GM21737 (cell line): ENCODE measurements at regions not wholly inside any gene's neighbourhood (a gene's known extent, or its start where the extent isn't known, plus 50 kb on each side); places are given as distances from the start of the nearest gene placed in this dataset.

ENCODE experiments used
- ATAC-seq: cut with Tn5 transposase; IDR thresholded peaks from one replicate; pipeline ENCODE4 v1.9.1; 2021; ENCODE audit warnings: mild to moderate bottlenecking, moderate library complexity; ENCODE audit not compliant: unreplicated experiment

DNA sequence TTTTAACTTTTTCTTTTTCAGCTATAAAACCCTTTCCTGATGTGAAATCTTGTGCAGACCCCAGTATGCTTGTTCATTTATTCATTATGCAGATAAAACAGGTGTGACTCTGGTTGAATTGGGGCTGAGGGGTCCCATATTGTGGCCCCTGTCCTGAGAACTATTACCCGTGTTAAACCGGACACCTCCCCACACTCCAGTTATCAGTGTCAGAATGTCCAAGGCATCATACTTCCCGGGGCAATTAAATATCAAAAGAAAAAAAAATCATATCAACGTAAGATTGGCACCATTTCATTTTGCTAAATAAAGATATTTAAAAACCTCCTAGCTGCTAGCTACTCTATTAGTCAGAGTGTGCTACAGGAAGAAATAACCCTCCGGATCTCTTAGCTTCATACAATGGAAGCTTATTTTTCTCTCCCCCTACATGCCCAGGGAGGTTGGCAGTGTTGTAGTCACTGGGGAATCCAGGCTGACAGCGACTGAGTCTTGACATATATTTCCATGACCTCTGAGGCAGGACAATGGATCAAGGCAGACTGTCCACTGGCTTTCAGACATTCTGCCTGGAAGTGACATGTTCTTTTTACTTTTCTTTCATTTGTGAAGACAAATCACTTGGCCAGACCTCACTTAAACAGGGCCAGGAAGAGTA, 170.0 kb downstream of the SEC61B start:
- no peak for ATAC-seq

DNA sequence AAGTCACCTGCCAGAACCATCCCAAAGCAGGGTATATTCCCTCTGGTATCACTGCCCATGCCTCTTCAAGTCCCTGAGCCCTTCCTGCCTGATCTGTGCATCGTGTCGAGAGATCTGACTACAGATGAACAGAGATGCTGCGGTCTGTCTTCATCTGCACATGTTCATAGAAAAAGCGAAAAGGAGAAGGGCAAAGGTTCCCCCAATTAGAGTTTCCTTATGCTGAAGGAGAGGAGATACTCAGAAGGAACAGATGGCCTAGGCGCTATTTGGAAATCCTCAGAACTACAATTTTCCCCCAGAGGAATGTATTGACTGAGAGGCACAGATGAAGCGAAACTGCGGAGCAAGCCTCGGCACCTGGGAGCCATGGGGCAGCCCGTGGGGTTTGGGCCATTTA, 170.9 kb downstream of the SEC61B start:
- ATAC-seq, result no peak

DNA sequence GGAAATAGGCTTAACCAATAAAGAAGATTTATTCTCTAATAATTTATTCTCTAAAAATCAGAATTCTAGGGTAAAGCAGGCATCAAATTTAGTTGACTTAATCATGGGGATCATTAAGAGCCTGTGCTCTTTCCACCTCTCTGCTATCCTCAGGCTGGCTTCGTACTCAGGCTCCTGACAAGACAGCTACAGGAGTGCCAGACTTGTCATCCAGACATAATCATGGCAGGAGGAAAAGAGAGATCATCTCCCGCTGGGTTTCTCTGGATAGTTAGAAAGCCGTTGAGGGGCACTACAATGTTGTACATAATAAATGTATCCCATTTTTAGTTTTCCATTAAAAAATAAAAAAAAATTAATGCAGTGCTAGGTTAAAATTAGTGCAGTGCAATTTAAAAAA, 171.9 kb downstream of the SEC61B start:
- ATAC-seq, result no peak

DNA sequence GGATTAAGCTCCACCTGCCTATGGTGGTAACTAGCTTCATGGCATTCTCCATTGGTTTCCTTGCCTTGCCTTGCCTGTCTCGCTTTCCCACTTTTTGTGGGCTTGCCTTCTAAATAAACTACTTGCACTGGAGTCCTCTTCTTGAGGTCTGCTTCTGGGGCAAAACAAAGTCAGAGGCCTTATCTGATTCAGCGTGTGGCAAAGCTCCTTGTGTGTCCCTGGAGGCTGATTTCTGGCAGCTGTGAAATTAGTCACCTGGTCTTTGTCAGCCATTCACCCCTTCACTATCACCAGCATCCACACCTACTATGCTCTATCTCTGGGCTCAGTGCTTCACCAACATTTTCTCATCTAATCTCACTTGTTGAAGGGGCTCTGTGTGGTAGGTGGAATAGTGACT, 176.2 kb downstream of the SEC61B start:
- ATAC-seq, result no peak

DNA sequence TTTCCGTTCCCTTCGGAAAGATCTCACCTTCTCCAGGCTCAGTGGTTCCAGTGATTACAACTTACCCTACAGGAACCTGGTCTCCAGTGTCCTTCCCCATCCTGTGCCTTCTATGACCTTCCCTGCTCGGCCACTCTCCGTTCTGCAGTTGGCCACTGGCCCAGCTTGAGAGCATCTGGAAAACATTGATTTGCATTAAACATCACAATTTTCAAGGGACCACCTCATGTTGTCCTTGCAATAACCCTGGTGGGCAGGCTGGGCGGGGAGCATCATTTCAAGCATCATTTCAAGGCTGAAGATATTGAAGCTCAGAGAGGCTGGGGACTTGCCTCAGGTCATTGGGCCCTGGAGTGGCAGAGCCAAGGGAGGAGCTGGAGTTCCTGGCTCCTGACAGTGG, 177.4 kb downstream of the SEC61B start:
- ATAC-seq, result no peak

DNA sequence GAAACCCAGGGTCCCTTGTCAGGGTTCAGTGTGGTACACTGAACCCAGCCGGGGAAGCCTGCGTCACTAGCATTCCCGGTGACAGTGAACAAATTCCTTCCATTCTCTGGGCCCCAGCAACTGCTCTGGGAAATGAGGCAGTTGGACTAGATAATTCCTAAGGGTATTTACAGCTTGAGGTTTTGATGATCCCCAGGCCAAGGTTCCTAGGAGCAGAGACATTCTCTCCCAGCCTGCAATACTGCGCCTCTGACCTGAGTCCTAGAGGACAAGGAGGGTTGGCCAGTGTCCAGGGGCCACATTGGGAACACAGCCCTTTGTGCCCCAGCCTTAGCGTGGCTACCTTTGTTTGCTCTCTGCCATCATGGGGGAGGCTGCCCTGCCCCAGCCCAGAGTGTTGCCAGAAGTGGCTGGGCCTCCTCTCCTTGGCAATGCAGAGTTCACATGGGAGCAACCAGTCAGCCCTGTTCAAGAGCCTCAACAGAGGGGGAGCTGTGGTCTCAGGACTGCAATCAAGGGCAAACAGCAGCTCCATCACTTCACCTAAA, 178.2 kb downstream of the SEC61B start:
- no peak for ATAC-seq

DNA sequence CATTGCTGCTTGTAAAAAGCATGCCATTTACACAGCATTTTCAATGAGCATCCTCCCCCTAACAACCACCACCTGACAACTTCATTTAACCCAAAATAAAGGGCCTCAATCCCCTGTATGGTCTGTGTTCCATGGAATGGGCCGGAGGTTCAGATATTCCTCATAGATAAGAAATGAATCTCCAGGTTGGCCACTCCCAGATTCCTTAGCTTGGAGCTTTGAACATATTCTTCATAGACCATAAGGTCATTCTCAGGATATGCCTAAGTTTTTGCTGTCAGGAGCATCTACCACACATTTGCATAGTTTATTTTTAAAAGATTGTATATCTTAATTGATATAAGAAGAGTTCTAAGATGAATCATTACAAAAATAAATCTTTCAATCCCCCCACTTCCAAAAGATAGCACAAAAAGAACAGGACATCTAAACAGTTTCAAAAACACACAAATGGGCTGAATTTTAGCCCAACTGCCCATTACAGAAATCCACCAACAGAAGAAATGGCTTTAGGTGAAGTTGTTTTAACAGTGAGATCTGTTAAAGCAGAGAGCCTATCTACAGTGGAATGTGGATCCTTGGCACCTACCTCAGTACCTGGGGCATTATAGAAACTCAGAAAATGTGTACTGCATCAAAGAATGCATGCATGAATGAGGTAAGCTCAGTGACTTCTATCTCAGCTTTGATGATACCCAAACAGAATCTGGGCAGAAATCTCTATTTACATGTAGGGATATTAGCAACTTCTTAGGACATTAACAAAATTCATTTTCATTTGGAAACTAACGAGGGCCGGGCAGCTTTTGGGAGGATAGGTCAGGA, 179.8 kb downstream of the SEC61B start:
- ATAC-seq, result no peak

DNA sequence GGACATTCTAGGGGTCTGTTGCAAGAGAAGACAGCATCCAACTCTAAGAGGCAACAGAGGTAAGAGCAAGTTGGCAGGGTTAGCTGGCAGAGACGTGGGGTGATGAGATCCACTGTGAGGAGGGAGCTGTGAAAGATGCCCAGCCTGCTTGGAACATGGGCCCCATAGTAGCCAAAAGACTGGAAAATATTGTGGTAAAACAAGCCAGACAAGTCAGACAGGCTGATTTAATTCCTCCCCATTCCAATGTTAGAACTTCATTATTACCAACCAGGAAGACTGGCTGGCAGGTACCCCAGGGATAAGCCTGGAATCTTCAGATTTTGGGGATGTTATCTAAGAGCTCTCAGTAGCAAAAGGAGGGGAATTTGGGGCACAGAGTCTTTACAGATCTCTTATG, 181.3 kb downstream of the SEC61B start:
- ATAC-seq, result no peak

DNA sequence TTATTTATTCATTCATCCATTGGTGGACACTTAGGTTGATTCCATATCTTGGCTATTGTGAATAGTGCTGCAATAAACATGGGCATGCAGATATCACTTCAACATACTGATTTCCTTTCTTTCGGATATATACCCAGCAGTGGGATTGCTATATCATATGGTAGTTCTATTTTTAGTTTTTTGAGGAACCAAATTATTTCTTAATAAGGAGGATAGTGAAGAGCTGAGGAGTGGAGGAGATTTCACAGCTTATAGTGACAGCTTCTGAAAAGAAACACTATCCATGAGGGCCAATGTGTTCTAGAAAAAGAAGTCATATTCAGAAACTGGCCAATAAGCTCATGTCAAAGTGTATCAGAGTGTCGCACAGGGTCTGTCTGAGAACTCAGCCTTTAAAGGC, 183.3 kb downstream of the SEC61B start:
- ATAC-seq, result no peak

DNA sequence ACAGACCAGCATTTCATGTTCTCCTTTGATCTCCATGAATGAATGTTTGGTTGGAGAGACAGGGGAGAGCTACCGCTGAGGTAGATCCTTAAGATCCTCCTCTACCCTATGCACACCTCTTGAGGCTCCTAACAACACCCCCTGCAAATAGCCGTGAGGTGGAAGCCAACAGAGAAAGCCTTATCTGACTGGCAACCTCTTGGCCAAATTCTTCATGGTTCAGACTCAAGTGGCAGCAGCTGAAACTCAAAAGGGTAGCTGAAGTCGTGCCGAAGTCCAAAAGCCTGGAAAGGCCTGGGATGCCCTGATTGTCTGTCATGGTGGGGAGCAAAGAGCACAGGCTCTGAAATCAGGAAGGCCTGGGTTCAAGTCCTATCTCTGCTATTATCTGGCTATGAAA, 184.9 kb downstream of the SEC61B start:
- ATAC-seq, result no peak

DNA sequence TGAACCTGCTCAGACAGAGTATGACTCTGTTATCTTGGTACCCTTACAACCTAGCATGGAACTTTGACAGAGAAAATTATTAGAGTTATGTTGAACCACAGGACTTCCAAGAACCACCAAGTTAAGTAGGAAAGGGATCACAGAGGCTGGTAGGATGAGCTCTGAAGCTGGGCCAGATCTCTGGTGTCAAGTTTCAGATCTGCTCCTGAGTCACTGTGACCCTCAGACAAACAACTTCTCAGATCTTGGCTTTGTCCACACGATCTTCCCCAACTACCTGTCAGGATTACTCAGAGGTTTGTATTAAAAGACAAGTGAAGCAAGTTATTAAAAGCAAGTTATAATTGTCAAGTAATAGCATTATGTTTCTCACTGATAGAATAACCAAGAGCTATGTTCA, 189.0 kb downstream of the SEC61B start:
- no peak for ATAC-seq

DNA sequence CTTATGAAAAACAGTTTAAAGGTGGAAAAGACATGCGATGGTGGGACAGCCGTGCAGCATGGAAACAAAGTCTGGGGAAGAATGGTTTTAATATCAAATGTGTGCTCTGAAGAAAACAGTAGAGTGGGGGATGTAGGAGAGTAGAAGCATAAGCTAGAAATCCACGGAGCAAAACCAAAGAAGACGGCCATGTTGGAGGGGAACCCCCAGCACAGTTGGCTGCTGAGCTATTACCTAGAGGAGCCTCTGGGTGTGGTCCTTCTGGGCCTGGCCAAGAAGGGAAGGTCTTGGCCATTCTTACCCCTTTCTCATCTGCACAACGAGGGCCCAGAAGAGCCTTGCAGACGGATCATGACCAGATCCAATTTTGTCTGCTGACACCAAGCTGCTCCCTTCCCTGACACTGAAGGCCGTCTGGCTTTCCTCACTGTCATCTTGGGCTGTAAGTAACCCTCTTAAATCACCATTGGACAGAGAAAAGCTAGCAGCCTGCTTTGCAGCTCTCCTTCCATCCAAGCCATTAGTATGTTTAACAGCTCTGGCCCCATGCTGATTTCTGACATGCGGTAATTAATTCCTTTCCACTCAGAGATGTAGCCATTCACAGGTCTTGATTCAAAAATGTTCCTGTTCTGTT, 189.5 kb downstream of the SEC61B start:
- no peak for ATAC-seq

DNA sequence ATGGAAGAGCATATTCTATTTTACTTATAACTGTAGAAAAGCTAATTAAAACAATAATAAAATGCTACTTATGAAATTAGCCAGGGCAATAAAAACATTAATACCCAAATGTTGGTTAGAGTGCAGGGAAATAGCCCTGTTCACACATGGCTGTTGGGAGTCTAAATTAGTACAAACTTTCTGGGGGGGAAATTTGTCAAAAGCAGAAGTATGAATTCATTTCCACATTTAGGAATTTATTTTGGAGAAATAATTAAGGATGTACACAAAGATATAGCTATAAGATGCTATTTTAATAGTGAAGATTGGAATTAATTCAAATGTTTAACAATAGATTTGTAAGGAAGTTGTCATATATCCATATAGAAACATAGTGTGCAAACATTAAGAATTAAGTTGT, 190.5 kb downstream of the SEC61B start:
- no peak for ATAC-seq

DNA sequence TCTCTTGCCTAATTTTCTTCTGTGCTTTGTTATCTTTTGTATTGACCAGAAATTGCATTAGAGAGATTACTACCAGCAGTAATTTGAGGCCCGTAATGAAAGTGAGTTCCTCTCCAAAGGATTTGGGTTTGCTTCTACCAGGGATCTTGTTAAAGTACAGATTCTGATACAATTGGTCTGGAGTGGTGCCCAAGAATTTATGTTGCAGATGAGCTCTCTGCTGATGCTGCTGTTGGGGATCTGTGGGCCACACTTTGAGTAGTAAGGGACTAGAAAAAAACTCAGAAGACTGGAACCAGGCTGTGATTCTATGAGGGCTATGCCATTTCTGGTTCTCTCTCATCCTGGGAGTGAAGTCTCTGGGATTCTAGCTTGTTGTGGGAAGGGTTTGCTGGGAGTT, 192.2 kb downstream of the SEC61B start:
- no peak for ATAC-seq

DNA sequence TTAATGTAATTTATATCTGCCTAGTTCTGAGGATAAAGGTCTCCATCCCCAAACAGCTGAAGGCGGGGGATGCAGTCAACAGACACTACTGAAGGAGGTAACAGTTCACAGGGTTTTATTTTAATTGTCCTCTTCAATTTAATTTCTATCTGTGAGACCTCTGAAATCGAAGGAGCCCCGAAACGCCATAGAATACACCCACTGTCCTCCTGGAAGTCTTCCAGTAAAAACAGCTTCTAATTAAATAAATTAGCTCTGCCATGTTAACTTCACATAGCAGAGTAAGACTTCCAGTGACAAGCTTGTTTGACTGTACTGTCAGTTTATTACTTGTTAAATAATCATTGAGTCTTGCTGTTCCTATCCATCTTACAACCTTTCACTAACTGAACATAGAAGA, 193.5 kb downstream of the SEC61B start:
- no peak for ATAC-seq

DNA sequence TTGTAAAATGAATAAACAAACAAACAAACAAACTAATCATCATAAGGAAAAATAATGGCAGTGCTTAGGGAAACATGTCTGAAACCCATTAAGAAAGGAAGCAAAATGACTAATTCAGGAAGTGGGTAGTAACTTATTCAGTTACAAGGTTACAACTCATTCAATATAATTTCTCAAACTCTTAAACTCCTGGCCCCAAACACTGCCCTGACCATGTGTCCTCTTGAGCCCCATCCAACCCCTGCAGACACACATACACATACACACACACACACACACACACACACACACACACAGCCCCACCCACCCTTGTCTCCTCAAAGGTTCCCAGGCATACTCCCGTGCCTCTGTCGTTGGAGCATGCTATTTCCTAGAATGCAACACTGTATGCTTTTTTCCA, 193.9 kb downstream of the SEC61B start:
- no peak for ATAC-seq

DNA sequence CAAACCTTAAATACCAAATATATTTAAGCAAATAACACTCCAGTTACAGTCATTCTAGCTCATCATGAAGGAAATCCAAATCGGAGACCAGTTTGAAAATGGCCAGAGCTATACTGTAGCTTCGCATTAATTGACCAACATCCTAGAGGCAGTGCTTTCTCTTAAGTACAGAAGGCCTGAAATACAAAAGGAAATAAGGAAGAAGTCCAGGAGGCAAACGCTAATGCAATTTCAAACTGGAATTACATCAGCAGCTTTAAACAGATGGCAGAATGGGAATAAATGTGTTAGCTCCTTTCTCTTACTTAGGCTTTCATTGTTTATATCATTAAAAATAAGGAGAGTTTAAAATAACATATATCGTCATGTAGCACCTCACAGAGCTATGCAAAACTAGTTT, 197.0 kb downstream of the SEC61B start:
- ATAC-seq, result no peak

DNA sequence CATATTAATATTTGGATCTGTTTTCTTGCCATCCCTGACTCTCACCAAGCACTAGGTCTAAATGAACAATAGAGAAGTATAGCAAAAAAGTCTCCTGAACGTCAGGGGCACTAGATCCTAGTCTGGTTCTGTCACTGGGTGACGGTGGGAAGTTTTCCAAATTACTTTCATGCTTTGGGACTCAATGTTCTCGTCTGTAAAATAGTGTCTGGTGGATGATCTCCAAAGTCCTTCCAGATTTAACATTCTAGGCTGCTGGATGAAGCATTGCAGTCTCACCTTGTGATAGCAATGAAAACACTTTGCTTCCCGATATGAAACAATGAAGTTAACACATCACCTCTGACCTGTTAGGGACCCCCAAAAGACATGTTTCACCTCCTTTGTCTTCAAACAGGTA, 199.3 kb downstream of the SEC61B start:
- ATAC-seq, result no peak

DNA sequence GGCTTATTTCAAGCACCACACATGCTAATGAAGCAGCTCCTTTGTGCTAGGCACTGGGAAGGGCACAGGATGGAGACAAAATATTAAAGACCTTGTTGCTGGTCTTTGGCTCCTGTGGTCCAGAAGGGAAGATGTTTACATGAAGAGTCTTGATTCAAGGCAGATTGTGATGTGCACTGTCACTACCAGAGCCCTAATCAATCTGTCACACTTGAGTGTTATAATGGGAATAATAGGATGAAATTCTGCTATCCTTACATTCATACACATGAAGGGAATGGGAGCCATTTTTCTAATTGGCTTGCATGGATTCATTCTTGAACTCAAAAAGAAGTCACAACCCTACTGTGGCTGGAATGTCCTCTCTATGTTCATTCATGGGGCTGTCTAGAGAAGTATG, 203.0 kb downstream of the SEC61B start:
- ATAC-seq, result no peak

DNA sequence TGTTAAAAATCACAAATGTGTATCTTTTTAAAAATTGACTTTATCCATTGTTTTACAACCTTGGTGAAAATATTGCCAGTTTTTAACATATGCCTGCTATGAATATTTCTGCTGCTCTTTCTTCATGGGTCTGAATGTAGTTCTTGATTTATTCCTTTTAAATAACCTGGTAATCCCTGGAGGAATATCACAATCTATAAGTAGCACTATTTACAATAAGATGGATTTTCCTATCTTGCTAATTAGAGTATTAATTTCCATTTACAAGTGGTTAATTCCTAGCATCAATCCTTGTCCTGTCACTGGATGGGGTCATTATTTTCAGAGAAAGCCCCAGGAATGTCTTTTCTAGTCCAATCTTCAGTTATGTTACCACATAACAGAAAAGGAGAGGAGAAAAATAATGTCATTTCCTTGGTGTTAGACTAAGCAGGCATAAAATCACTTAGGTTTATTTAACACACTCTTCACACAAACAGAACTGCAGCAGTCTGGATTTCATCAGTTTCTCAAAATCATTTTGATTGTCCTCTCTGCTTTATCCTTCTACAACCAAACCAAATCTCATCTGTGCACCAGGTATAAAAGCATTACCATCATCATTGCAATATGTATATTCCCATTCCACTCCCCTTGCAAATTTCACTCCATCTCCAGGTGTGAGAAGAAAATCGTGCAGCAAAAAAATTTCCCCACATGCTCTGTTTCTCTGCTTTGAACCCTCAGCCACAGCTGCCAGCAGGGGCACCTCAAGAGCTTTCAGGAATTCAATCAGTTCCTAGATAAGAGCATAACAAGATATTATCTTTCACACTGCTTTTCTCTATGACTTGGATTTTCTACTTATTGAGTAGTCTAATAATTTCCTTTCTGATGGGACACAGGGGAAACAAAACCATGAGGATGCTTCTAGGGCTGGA, 204.1 kb downstream of the SEC61B start:
- no peak for ATAC-seq

DNA sequence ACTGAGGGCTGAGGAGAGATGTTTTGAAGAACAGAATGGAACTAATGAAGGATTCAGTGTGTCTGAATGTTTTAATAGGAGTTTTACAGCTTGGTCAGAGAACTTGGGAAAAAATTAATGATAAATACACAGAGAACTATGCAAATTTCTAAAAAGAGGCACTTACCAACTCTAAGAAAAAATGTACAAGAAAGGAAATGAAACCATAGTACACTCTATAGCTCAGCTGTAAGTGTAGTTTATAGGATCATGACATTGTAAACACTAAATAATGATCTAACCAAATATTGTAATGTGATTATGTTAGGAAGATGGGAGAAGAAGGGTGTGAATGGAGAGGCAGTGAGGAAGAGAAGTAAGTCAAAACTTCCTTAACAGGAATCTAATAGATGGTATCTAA, 205.2 kb downstream of the SEC61B start:
- ATAC-seq, result no peak
